SK-N-SH treated with all-trans-retinoic acid at 6 μM for 48 hours (cell line): ENCODE measurements at regions not wholly inside any gene's neighbourhood (a gene's known extent, or its start where the extent isn't known, plus 50 kb on each side); places are given as distances from the start of the nearest gene placed in this dataset.

Experiments
- ATAC-seq: fragments of 200-7000 bp; cut with Tn5 transposase; 3 replicates; pipeline ENCODE4 v1.9.1; 2020; ENCODE audit warnings: mild to moderate bottlenecking, moderate library complexity
- ARNTL ChIP-seq: fragments of 450-650 bp; formaldehyde crosslinking; IDR thresholded peaks from 2 replicates; pipeline ENCODE4 v1.5.0; 2020; ENCODE audit warnings: low read depth, mild to moderate bottlenecking, moderate library complexity, borderline replicate concordance
- BACH2 ChIP-seq: fragments of 250-450 bp; sonication (Bioruptor Pico); IDR thresholded peaks from 2 replicates; pipeline ENCODE4 v1.9.0; 2021; ENCODE audit warnings: mild to moderate bottlenecking, borderline replicate concordance
- CSDC2 ChIP-seq: fragments of 250-450 bp; sonication (Bioruptor Pico); IDR thresholded peaks from 2 replicates; pipeline ENCODE4 v1.5.0; 2020; ENCODE audit warnings: mild to moderate bottlenecking, moderate library complexity
- CSRNP3 ChIP-seq: fragments of 250-450 bp; sonication (Bioruptor Pico); IDR thresholded peaks from 2 replicates; pipeline ENCODE4 v1.5.1; 2021; ENCODE audit warnings: mild to moderate bottlenecking, moderate library complexity
- GLIS3 ChIP-seq: fragments of 250-450 bp; sonication (Bioruptor Pico); IDR thresholded peaks from 2 replicates; pipeline ENCODE4 v1.5.0; 2020; ENCODE audit warnings: mild to moderate bottlenecking, moderate library complexity
- ISL1 ChIP-seq: fragments of 250-450 bp; sonication (Bioruptor Pico); IDR thresholded peaks from 2 replicates; pipeline ENCODE4 v2.1.2; 2022; ENCODE audit warnings: mild to moderate bottlenecking, moderate library complexity
- OSR1 ChIP-seq: fragments of 250-450 bp; sonication (Bioruptor Pico); IDR thresholded peaks from 2 replicates; pipeline ENCODE4 v1.8.0; 2022; ENCODE audit warnings: moderate library complexity, mild to moderate bottlenecking, inconsistent platforms
- PATZ1 ChIP-seq: fragments of 250-450 bp; sonication (Bioruptor Pico); IDR thresholded peaks from 2 replicates; pipeline ENCODE4 v1.8.0; 2020; ENCODE audit warnings: mild to moderate bottlenecking, moderate library complexity, borderline replicate concordance
- POU6F1 ChIP-seq: fragments of 250-450 bp; sonication (Bioruptor Pico); IDR thresholded peaks from 2 replicates; pipeline ENCODE4 v1.8.0; 2021; ENCODE audit warnings: low read depth, mild to moderate bottlenecking, moderate library complexity, borderline replicate concordance
- PPARA ChIP-seq: fragments of 250-450 bp; sonication (Bioruptor Pico); IDR thresholded peaks from 2 replicates; pipeline ENCODE4 v1.5.0; 2020; ENCODE audit warnings: mild to moderate bottlenecking, borderline replicate concordance
- RARB ChIP-seq: fragments of 250-450 bp; sonication (Bioruptor Pico); IDR thresholded peaks from 2 replicates; pipeline ENCODE4 v1.8.0; 2021; ENCODE audit warnings: mild to moderate bottlenecking, moderate library complexity
- SNAI2 ChIP-seq: fragments of 250-450 bp; sonication (Bioruptor Pico); IDR thresholded peaks from 2 replicates; pipeline ENCODE4 v1.5.0; 2020; ENCODE audit warnings: mild to moderate bottlenecking, moderate library complexity
- TCF4 ChIP-seq: fragments of 250-450 bp; sonication (Bioruptor Pico); IDR thresholded peaks from 2 replicates; pipeline ENCODE4 v1.8.0; 2021; ENCODE audit warnings: mild to moderate bottlenecking, moderate library complexity, borderline replicate concordance
- TOX ChIP-seq: fragments of 250-450 bp; sonication (Bioruptor Pico); IDR thresholded peaks from 2 replicates; pipeline ENCODE4 v1.8.0; 2021; ENCODE audit warnings: mild to moderate bottlenecking, moderate library complexity, borderline replicate concordance
- TSHZ2 ChIP-seq: fragments of 250-450 bp; sonication (Bioruptor Pico); IDR thresholded peaks from 2 replicates; pipeline ENCODE4 v1.5.0; 2020; ENCODE audit warnings: mild to moderate bottlenecking, moderate library complexity
- ZC3H10 ChIP-seq: fragments of 250-450 bp; sonication (Bioruptor Pico); IDR thresholded peaks from 2 replicates; pipeline ENCODE4 v1.5.1; 2021; ENCODE audit warnings: mild to moderate bottlenecking, moderate library complexity
- ZFP3 ChIP-seq: fragments of 250-450 bp; sonication (Bioruptor Pico); IDR thresholded peaks from 2 replicates; pipeline ENCODE4 v1.5.0; 2020; ENCODE audit warnings: mild to moderate bottlenecking, moderate library complexity
- ZFP30 ChIP-seq: fragments of 450-650 bp; formaldehyde crosslinking; IDR thresholded peaks from 2 replicates; pipeline ENCODE4 v1.5.0; 2022; ENCODE audit warnings: mild to moderate bottlenecking, moderate library complexity
- ZNF565 ChIP-seq: fragments of 450-650 bp; formaldehyde crosslinking; conservative IDR thresholded peaks from 2 replicates; pipeline ENCODE4 v1.5.0; 2020; ENCODE audit warnings: low read depth, mild to moderate bottlenecking, moderate library complexity
- ZNF70 ChIP-seq: fragments of 450-650 bp; formaldehyde crosslinking; IDR thresholded peaks from 2 replicates; pipeline ENCODE4 v1.5.0; 2020; ENCODE audit warnings: mild to moderate bottlenecking, moderate library complexity

GRCh38 chr2:51222106-51222505 lies 190.2 kb upstream of the NRXN1 start:
- no peak for ATAC-seq
- TF ChIP-seq SNAI2 (no peak), PPARA (no peak), BACH2 (CRISPR knock-in tag) (no peak), OSR1 (CRISPR knock-in tag) (no peak)

- ATAC-seq = no peak
- TF ChIP-seq ZFP30 (CRISPR knock-in tag) (no peak), TSHZ2 (CRISPR knock-in tag) (no peak), ZNF70 (CRISPR knock-in tag) (no peak), ZC3H10 (CRISPR knock-in tag) (no peak), CSRNP3 (no peak), GLIS3 (CRISPR knock-in tag) (no peak), TCF4 (CRISPR knock-in tag) (no peak), PATZ1 (CRISPR knock-in tag) (no peak), POU6F1 (no peak), OSR1 (CRISPR knock-in tag) (no peak), BACH2 (CRISPR knock-in tag) (no peak), ZFP3 (no peak), ISL1 (no peak), ZNF565 (CRISPR knock-in tag) (no peak), TOX (CRISPR knock-in tag) (no peak), ARNTL (CRISPR knock-in tag) (no peak)
These were observed 188.7 kb upstream of the NRXN1 start for GRCh38 chr2:51220606-51221005.

GRCh38 chr2:51220080-51220479 lies 188.1 kb upstream of the NRXN1 start:
- TF ChIP-seq RARB = no peak
- TF ChIP-seq BACH2 (CRISPR knock-in tag) = no peak
- TF ChIP-seq OSR1 (CRISPR knock-in tag) = no peak
- TF ChIP-seq TSHZ2 (CRISPR knock-in tag) = no peak
- no peak for TF ChIP-seq ZNF565 (CRISPR knock-in tag)
- no peak for TF ChIP-seq GLIS3 (CRISPR knock-in tag)
- TF ChIP-seq ARNTL (CRISPR knock-in tag) = no peak
- TF ChIP-seq CSDC2 = no peak
- no peak for TF ChIP-seq PATZ1 (CRISPR knock-in tag)
- no peak for TF ChIP-seq TCF4 (CRISPR knock-in tag)
- no peak for TF ChIP-seq ZNF70 (CRISPR knock-in tag)
- no peak for ATAC-seq
